VCaP (cell line): ENCODE measurements at regions not wholly inside any gene's neighbourhood (a gene's known extent, or its start where the extent isn't known, plus 50 kb on each side); places are given as distances from the start of the nearest gene placed in this dataset.

Source experiments
- H3K27ac ChIP-seq: fragments of 450-650 bp; 2 replicates; pipeline ENCODE4 v1.5.1; 2017
- TF ChIP-seq, protein P1 (sequence below): fragments of 450-650 bp; conservative IDR thresholded peaks from 2 replicates; pipeline ENCODE4 v1.5.1; 2017; ENCODE audit warnings: mild to moderate bottlenecking, moderate library complexity

DNA sequence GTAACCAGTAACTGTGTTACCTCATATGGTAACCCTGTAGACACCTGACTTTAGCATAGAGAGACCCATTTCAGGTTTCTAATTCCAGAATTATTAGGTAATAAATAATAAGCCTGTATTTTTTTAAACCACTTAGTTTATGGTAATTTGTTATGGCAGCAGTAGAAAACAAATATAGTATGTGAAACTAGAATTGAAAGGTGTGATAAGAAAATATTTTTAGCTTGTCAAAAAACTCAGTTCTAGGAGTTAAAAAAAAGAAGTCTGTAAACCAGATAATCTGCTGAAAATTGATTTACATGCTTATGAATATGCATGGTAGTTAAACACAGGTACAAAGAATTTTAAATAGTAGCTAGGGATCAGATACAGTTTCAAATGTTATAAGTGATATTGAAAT lies 695.0 kb upstream of the GJE1 start:
- no peak overlapping the region for H3K27ac ChIP-seq
- TF ChIP-seq, protein P1, sequence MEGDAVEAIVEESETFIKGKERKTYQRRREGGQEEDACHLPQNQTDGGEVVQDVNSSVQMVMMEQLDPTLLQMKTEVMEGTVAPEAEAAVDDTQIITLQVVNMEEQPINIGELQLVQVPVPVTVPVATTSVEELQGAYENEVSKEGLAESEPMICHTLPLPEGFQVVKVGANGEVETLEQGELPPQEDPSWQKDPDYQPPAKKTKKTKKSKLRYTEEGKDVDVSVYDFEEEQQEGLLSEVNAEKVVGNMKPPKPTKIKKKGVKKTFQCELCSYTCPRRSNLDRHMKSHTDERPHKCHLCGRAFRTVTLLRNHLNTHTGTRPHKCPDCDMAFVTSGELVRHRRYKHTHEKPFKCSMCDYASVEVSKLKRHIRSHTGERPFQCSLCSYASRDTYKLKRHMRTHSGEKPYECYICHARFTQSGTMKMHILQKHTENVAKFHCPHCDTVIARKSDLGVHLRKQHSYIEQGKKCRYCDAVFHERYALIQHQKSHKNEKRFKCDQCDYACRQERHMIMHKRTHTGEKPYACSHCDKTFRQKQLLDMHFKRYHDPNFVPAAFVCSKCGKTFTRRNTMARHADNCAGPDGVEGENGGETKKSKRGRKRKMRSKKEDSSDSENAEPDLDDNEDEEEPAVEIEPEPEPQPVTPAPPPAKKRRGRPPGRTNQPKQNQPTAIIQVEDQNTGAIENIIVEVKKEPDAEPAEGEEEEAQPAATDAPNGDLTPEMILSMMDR, result no peak

DNA sequence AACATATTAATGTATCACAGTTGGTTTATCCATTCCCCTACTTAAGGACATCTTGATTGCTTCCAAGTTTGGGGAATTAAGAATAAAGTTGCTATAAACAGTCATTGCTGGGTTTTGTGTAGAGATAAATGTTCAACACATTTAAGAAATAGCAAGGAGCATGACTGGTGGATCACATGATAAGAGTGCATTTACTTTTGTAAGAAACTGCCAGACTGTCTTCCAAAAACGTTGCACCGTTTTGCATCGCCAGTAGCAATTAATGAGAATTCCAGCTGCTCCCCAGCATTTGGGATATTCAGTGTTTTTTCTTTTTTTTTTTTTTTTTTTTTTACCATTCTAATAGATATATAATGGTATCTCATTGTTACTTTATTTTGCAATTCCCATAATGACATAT lies 695.7 kb upstream of the GJE1 start:
- TF ChIP-seq, protein P1, result no peak
- no peak overlapping the region for H3K27ac ChIP-seq

DNA sequence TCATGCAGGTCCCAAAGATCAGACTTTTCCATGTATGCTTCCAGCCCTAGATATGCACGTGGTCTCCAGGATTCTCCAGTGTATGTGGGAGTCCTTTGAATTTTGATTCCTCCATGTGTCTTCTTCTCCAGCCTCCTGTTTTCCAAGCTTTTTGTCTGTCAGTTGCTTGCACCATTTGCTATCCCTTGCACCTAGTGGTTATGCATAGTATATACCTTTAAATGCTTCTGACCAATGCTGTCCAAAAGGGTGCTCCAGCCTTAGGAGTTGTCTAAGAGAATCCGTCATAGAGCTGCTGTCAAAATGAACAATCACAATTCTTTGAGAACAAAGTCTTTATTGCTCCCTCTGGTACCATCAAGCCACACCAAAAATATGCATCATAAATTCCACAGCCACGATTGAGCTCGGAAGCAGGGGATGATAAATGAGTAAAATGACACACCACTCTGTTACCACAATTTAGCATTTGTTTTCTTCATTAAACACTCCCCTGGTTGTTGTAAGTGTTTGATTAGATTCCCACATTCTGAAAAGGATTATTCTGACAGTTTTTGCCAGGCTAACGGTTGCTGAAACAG lies 706.2 kb upstream of the GJE1 start:
- H3K27ac ChIP-seq, result no peak overlapping the region
- TF ChIP-seq, protein P1, result no peak

DNA sequence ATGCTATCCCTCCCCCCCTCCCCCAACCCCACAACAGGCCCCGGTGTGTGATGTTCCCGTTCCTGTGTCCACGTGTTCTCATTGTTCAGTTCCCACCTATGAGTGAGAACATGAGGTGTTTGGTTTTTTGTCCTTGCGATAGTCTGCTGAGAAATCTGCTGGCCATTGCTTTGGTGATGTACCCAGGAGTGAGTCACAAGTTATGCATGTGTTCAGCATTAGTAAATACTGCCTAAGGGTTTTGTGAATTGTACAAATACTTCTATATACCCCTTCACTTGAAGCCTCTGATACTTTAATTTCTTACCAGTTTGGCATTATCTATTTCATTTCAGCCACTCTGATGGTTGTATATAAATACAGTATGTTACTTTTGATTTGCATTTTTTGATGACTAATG lies 711.3 kb upstream of the GJE1 start:
- TF ChIP-seq, protein P1, result no peak
- no peak overlapping the region for H3K27ac ChIP-seq

DNA sequence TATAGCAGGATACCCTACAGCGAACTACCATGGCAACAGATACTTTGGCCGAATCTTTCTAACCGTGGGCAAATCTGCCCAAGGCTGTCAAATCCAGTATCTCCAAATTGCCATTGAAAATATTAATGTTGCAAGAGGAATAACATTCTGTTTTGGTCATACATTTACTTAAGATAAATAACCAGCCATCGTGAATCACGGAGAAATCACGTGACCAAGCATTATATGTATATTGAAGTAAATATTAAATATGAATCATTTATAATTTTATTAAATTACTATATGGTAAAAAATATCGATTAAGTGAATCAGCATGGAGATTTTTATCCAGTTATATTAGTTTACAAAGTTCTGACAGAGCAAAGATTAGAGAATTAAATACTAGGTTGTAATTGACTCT lies 714.6 kb upstream of the GJE1 start:
- TF ChIP-seq, protein P1, result no peak
- no peak overlapping the region for H3K27ac ChIP-seq

DNA sequence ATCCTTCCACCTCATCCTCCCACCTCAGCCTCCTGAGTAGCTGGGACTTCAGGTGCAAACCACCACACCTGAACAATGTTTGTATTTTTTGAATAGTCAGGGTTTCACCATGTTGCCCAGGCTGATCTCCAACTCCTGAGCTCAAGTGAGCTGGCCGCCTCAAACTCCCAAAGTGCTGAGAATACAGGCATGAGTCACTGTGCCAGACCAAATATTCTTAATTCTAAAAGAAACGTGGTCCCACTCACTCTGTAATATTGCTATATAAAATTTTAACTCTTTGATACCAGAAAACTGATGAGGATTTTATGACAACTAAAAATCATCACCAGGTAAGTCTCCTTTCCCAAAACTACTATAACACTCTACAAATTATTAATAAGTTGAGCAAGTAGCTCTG lies 716.8 kb upstream of the GJE1 start:
- TF ChIP-seq, protein P1, result no peak
- H3K27ac ChIP-seq, result no peak overlapping the region

DNA sequence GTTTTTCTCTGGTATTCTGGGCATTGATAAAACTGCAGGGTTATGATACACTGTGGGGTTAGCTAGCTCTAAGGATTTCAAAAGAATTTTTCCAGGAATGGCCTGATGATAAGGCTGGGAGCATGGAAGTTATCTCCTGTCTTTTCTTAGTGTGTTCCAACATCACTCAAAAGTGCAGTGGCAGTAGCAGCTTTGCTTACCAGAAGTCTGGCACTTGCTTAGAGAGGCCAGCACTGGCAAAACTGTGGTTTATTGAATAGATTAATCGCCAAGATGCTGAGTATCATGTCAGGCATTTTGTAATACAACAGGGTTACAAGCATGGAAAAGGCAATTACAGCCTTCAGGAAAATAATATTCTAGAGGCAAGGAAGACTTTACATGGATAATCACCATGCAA lies 719.5 kb upstream of the GJE1 start:
- TF ChIP-seq, protein P1, result no peak
- no peak overlapping the region for H3K27ac ChIP-seq
